ENCODE measurements at regions not wholly inside any gene's neighbourhood (a gene's known extent, or its start where the extent isn't known, plus 50 kb on each side); places are given as distances from the start of the nearest gene placed in this dataset.

DNA sequence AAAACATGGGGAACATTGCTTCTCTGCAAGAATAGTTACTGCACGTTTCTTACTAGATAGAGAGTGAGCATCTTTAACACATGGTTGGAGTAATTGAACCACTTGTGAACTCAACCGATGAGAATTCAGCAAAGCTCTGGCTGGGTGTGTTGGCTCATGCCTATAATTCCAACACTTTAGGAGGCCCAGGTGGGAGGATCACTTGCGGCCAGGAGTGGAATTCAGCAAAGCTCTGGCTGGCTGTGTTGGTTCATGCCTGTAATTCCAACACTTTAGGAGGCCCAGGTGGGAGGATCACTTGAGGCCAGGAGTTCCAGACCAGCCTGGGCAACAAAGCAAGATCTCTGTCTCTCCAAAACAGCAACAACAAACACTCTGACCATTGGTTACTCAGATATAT lies 865.9 kb downstream of the KCNJ2 start:
- Histone ChIP-seq H3K27ac (ENCODE audit: low read depth in 1 of 2, low read length in 1 of 2) (no peak overlapping the region), H3K4me1 (ENCODE audit: control insufficient read depth in 2 of 2, insufficient read depth in 2 of 2, low read length in 2 of 2) (no peaks in the 10 kb centered on the region), H3K36me3 (ENCODE audit: control insufficient read depth in 2 of 2, insufficient read depth in 2 of 2, low read length in 1 of 2) (no peaks in the 10 kb centered on the region), H3K27me3 (ENCODE audit: control insufficient read depth in 2 of 2, insufficient read depth in 1 of 2, low read length in 1 of 2) (no peaks in the 10 kb centered on the region), H3K9me3 (ENCODE audit: control insufficient read depth in 2 of 2, insufficient read depth in 1 of 2, low read length in 1 of 2) (no peaks in the 10 kb centered on the region), H3K4me3 (ENCODE audit: low read length in 2 of 2) (no peak overlapping the region)
- WGBS: 95% methylated on average over 3 of the region's 3 CpGs
- DNase-seq (ENCODE audit: low read depth in 6 of 9, low spot score in 9 of 9): no peak

DNA sequence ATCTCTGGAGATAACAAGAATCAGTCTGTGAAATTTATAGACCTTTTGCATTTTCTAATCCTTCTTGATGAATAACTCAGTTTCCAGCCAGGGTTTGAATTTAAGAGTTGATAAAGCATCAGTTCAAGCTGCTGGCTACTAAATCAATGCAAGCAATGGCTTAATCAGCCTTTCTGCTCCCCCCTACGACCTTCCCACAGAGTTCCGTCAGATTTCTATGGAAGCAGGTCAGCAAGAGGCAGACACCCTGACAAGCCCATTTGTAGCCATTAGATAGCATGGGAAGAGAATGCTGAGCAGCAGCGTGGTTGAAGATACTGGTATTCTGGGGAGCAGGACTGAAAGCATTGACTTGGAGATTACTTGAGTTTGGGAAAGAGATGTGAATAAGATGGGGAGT lies 868.1 kb downstream of the KCNJ2 start:
- Histone ChIP-seq H3K36me3 (ENCODE audit: control insufficient read depth in 2 of 2, insufficient read depth in 2 of 2, low read length in 1 of 2) (no peaks in the 10 kb centered on the region), H3K4me3 (ENCODE audit: low read length in 2 of 2) (no peak overlapping the region), H3K27me3 (ENCODE audit: control insufficient read depth in 2 of 2, insufficient read depth in 1 of 2, low read length in 1 of 2) (no peaks in the 10 kb centered on the region), H3K4me1 (ENCODE audit: control insufficient read depth in 2 of 2, insufficient read depth in 2 of 2, low read length in 2 of 2) (no peaks in the 10 kb centered on the region), H3K9me3 (ENCODE audit: control insufficient read depth in 2 of 2, insufficient read depth in 1 of 2, low read length in 1 of 2) (no peaks in the 10 kb centered on the region), H3K27ac (ENCODE audit: low read depth in 1 of 2, low read length in 1 of 2) (no peak overlapping the region)
- DNase-seq (ENCODE audit: low read depth in 6 of 9, low spot score in 9 of 9): no peak
- WGBS: 80% methylated on average over 3 of the region's 3 CpGs

GRCh38 chr17:71039391-71039790 lies 870.1 kb downstream of the KCNJ2 start:
- H3K9me3 ChIP-seq (ENCODE audit: control insufficient read depth in 2 of 2, insufficient read depth in 1 of 2, low read length in 1 of 2): no peaks in the 10 kb centered on the region
- 91% methylated on average over 4 of the region's 4 CpGs for WGBS
- DNase-seq (ENCODE audit: low read depth in 6 of 9, low spot score in 9 of 9): no peak

DNA sequence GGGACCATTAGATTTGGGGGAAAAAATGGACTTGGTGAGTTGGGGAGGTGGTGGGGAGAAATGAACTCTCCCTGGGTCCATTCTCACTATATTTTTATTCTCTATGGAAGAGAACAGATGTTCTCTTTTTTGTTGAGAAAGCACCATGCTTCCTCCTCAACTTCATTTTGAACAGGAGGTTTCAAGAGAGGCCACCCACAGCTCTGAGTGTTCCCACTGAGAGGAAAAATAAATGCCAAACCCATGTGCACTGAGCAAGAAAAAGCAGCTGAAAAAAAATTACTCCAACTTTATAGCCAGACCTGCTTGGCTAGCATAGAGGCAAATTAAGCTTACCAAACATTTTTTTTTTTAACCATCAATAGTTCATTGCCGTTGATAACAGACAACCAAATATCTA lies 883.6 kb downstream of the KCNJ2 start:
- H3K27ac ChIP-seq (ENCODE audit: low read depth in 1 of 2, low read length in 1 of 2): no peak overlapping the region
- 97% methylated on average over 1 of the region's 1 CpG for WGBS
- no peaks in the 10 kb centered on the region for H3K9me3 ChIP-seq (ENCODE audit: control insufficient read depth in 2 of 2, insufficient read depth in 1 of 2, low read length in 1 of 2)
- no peak overlapping the region for H3K4me3 ChIP-seq (ENCODE audit: low read length in 2 of 2)
- H3K27me3 ChIP-seq (ENCODE audit: control insufficient read depth in 2 of 2, insufficient read depth in 1 of 2, low read length in 1 of 2): no peaks in the 10 kb centered on the region
- H3K4me1 ChIP-seq (ENCODE audit: control insufficient read depth in 2 of 2, insufficient read depth in 2 of 2, low read length in 2 of 2): no peaks in the 10 kb centered on the region
- no peak for DNase-seq (ENCODE audit: low read depth in 6 of 9, low spot score in 9 of 9)
- no peaks in the 10 kb centered on the region for H3K36me3 ChIP-seq (ENCODE audit: control insufficient read depth in 2 of 2, insufficient read depth in 2 of 2, low read length in 1 of 2)

More at GRCh38 chr17:71039391-71039790, 870.1 kb downstream of the KCNJ2 start:
- Histone ChIP-seq H3K4me3 (ENCODE audit: low read length in 2 of 2) (no peak overlapping the region), H3K36me3 (ENCODE audit: control insufficient read depth in 2 of 2, insufficient read depth in 2 of 2, low read length in 1 of 2) (no peaks in the 10 kb centered on the region), H3K27me3 (ENCODE audit: control insufficient read depth in 2 of 2, insufficient read depth in 1 of 2, low read length in 1 of 2) (no peaks in the 10 kb centered on the region), H3K27ac (ENCODE audit: low read depth in 1 of 2, low read length in 1 of 2) (no peak overlapping the region), H3K4me1 (ENCODE audit: control insufficient read depth in 2 of 2, insufficient read depth in 2 of 2, low read length in 2 of 2) (no peaks in the 10 kb centered on the region)

GRCh38 chr17:71055128-71055527 lies 885.8 kb downstream of the KCNJ2 start:
- Histone ChIP-seq H3K27ac (ENCODE audit: low read depth in 1 of 2, low read length in 1 of 2) (no peak overlapping the region), H3K27me3 (ENCODE audit: control insufficient read depth in 2 of 2, insufficient read depth in 1 of 2, low read length in 1 of 2) (no peaks in the 10 kb centered on the region), H3K36me3 (ENCODE audit: control insufficient read depth in 2 of 2, insufficient read depth in 2 of 2, low read length in 1 of 2) (no peaks in the 10 kb centered on the region), H3K9me3 (ENCODE audit: control insufficient read depth in 2 of 2, insufficient read depth in 1 of 2, low read length in 1 of 2) (no peaks in the 10 kb centered on the region), H3K4me1 (ENCODE audit: control insufficient read depth in 2 of 2, insufficient read depth in 2 of 2, low read length in 2 of 2) (no peaks in the 10 kb centered on the region), H3K4me3 (ENCODE audit: low read length in 2 of 2) (no peak overlapping the region)
- DNase-seq (ENCODE audit: low read depth in 6 of 9, low spot score in 9 of 9): no peak

DNA sequence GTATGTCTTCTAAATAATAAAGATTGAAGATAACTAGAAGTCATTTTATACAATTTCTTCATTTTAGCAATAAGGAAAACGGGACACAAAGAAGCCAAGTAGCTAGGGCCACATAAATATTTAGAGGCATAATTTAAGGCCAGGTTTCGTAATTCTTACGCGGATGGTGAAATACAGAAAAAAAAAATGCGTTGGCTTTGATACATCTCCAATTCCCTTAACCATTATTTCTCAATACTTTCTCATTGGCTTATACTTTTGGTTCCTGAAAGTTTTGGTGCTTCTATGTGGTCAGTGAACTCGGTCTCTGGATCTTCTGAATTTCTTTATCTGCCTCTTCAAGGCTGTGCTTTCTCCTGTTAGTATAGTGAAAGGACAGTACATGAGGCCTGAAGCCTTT lies 888.1 kb downstream of the KCNJ2 start:
- no peaks in the 10 kb centered on the region for H3K27me3 ChIP-seq (ENCODE audit: control insufficient read depth in 2 of 2, insufficient read depth in 1 of 2, low read length in 1 of 2)
- no peaks in the 10 kb centered on the region for H3K9me3 ChIP-seq (ENCODE audit: control insufficient read depth in 2 of 2, insufficient read depth in 1 of 2, low read length in 1 of 2)
- H3K36me3 ChIP-seq (ENCODE audit: control insufficient read depth in 2 of 2, insufficient read depth in 2 of 2, low read length in 1 of 2): no peaks in the 10 kb centered on the region
- no peaks in the 10 kb centered on the region for H3K4me1 ChIP-seq (ENCODE audit: control insufficient read depth in 2 of 2, insufficient read depth in 2 of 2, low read length in 2 of 2)
- DNase-seq (ENCODE audit: low read depth in 6 of 9, low spot score in 9 of 9): no peak
- no peak overlapping the region for H3K27ac ChIP-seq (ENCODE audit: low read depth in 1 of 2, low read length in 1 of 2)
- no peak overlapping the region for H3K4me3 ChIP-seq (ENCODE audit: low read length in 2 of 2)
- 95% methylated on average over 6 of the region's 6 CpGs for WGBS

DNA sequence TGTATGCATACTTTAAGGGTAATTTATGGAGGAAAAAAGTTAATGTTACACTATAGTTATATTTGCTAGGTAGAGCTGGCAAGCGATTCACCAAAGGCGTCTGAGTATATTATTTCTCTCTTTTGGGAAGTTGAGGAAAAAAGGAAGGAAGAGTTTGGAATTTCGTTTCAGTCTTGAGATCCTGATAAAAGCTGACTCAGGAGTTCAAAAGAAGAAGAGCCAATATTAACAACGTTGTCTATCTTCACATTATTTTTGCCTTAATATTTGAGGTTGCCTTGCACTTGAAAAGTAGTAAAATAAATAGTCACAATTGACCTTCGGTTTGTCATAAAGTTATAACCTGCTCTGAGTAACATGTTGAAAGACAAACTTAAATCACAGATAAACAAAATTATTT lies 888.6 kb downstream of the KCNJ2 start:
- H3K4me3 ChIP-seq (ENCODE audit: low read length in 2 of 2): no peak overlapping the region

GRCh38 chr17:71063127-71063526 lies 893.8 kb downstream of the KCNJ2 start:
- Histone ChIP-seq H3K4me3 (ENCODE audit: low read length in 2 of 2) (no peak overlapping the region), H3K36me3 (ENCODE audit: control insufficient read depth in 2 of 2, insufficient read depth in 2 of 2, low read length in 1 of 2) (no peaks in the 10 kb centered on the region), H3K4me1 (ENCODE audit: control insufficient read depth in 2 of 2, insufficient read depth in 2 of 2, low read length in 2 of 2) (no peaks in the 10 kb centered on the region), H3K27ac (ENCODE audit: low read depth in 1 of 2, low read length in 1 of 2) (no peak overlapping the region), H3K9me3 (ENCODE audit: control insufficient read depth in 2 of 2, insufficient read depth in 1 of 2, low read length in 1 of 2) (no peaks in the 10 kb centered on the region), H3K27me3 (ENCODE audit: control insufficient read depth in 2 of 2, insufficient read depth in 1 of 2, low read length in 1 of 2) (no peaks in the 10 kb centered on the region)
- no peak for DNase-seq (ENCODE audit: low read depth in 6 of 9, low spot score in 9 of 9)
- 94% methylated on average over 2 of the region's 2 CpGs for WGBS

More for the DNA sequence above, 888.6 kb downstream of the KCNJ2 start:
- Histone ChIP-seq H3K9me3 (ENCODE audit: control insufficient read depth in 2 of 2, insufficient read depth in 1 of 2, low read length in 1 of 2) (no peaks in the 10 kb centered on the region), H3K27ac (ENCODE audit: low read depth in 1 of 2, low read length in 1 of 2) (no peak overlapping the region), H3K27me3 (ENCODE audit: control insufficient read depth in 2 of 2, insufficient read depth in 1 of 2, low read length in 1 of 2) (no peaks in the 10 kb centered on the region), H3K4me1 (ENCODE audit: control insufficient read depth in 2 of 2, insufficient read depth in 2 of 2, low read length in 2 of 2) (no peaks in the 10 kb centered on the region), H3K36me3 (ENCODE audit: control insufficient read depth in 2 of 2, insufficient read depth in 2 of 2, low read length in 1 of 2) (no peaks in the 10 kb centered on the region)
- 93% methylated on average over 5 of the region's 5 CpGs for WGBS
- DNase-seq (ENCODE audit: low read depth in 6 of 9, low spot score in 9 of 9): no peak

DNA sequence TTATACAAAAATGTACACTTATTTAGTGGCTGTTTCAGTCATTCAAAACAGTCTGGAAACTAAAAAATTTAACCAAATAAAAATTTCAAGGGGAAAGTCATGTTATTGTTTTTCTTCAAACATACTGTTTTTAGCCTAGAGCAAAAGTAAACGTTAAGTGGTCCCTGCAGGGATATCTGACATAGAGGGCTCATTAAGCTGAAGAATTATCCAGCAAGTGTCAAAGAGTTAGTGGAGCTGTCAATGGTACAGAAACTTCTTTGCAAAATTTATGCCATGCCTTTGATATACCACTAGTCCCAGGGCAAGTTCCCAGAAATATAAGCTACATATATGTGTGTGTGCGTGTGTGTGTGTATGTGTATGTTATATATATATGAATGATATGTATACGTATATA lies 894.2 kb downstream of the KCNJ2 start:
- WGBS: 97% methylated on average over 3 of the region's 3 CpGs
- H3K27me3 ChIP-seq (ENCODE audit: control insufficient read depth in 2 of 2, insufficient read depth in 1 of 2, low read length in 1 of 2): no peaks in the 10 kb centered on the region
- no peaks in the 10 kb centered on the region for H3K9me3 ChIP-seq (ENCODE audit: control insufficient read depth in 2 of 2, insufficient read depth in 1 of 2, low read length in 1 of 2)
- no peaks in the 10 kb centered on the region for H3K4me1 ChIP-seq (ENCODE audit: control insufficient read depth in 2 of 2, insufficient read depth in 2 of 2, low read length in 2 of 2)
- DNase-seq (ENCODE audit: low read depth in 6 of 9, low spot score in 9 of 9): no peak
- no peak overlapping the region for H3K4me3 ChIP-seq (ENCODE audit: low read length in 2 of 2)
- no peak overlapping the region for H3K27ac ChIP-seq (ENCODE audit: low read depth in 1 of 2, low read length in 1 of 2)
- no peaks in the 10 kb centered on the region for H3K36me3 ChIP-seq (ENCODE audit: control insufficient read depth in 2 of 2, insufficient read depth in 2 of 2, low read length in 1 of 2)
